ENCODE measurements at regions not wholly inside any gene's neighbourhood (a gene's known extent, or its start where the extent isn't known, plus 50 kb on each side); places are given as distances from the start of the nearest gene placed in this dataset.

- TF ChIP-seq, protein P1, sequence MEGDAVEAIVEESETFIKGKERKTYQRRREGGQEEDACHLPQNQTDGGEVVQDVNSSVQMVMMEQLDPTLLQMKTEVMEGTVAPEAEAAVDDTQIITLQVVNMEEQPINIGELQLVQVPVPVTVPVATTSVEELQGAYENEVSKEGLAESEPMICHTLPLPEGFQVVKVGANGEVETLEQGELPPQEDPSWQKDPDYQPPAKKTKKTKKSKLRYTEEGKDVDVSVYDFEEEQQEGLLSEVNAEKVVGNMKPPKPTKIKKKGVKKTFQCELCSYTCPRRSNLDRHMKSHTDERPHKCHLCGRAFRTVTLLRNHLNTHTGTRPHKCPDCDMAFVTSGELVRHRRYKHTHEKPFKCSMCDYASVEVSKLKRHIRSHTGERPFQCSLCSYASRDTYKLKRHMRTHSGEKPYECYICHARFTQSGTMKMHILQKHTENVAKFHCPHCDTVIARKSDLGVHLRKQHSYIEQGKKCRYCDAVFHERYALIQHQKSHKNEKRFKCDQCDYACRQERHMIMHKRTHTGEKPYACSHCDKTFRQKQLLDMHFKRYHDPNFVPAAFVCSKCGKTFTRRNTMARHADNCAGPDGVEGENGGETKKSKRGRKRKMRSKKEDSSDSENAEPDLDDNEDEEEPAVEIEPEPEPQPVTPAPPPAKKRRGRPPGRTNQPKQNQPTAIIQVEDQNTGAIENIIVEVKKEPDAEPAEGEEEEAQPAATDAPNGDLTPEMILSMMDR (IDR thresholded peaks at IDR 0.05) = no peak
- no peak for TF ChIP-seq POLR2A (IDR thresholded peaks at IDR 0.05)
Measured at GRCh38 chr1:31501505-31501904, 74.8 kb upstream of the TINAGL1 start.

All from stomach (tissue), 4 donors.